A673 (cell line): ENCODE measurements at regions not wholly inside any gene's neighbourhood (a gene's known extent, or its start where the extent isn't known, plus 50 kb on each side); places are given as distances from the start of the nearest gene placed in this dataset.

ENCODE experiments used
- CTCF ChIP-seq: fragments of 300-800, 200-600 bp; sonication (generic); conservative IDR thresholded peaks from 2 replicates; pipeline ENCODE4 v1.5.1; 2017; ENCODE audit warnings: low read depth, mild to moderate bottlenecking, antibody characterized with exemption, low read length, moderate library complexity, mixed read lengths
- EZH2 ChIP-seq: fragments of 200-600 bp; sonication (generic); IDR thresholded peaks from 2 replicates; pipeline ENCODE4 v1.6.1; 2017; ENCODE audit warnings: borderline replicate concordance, low read depth, mild to moderate bottlenecking, mixed read lengths, antibody characterized with exemption, low read length; ENCODE audit not compliant: poor library complexity, severe bottlenecking

- no peak for TF ChIP-seq CTCF
- TF ChIP-seq EZH2: no peak
Measured at GRCh38 chr3:188031121-188031520, 122.8 kb upstream of the LPP start.
